ENCODE measurements at regions not wholly inside any gene's neighbourhood (a gene's known extent, or its start where the extent isn't known, plus 50 kb on each side); places are given as distances from the start of the nearest gene placed in this dataset.
"Not testable (repeated sequence)": the region's sequence is repeated elsewhere in the genome, so short reads cannot be mapped to it uniquely, and the experiment has no call there.

GRCh38 chr6:27826612-27826985 is 85.6 kb downstream of the OR2B2 start:
- not testable (repeated sequence) for DNase-seq

DNA sequence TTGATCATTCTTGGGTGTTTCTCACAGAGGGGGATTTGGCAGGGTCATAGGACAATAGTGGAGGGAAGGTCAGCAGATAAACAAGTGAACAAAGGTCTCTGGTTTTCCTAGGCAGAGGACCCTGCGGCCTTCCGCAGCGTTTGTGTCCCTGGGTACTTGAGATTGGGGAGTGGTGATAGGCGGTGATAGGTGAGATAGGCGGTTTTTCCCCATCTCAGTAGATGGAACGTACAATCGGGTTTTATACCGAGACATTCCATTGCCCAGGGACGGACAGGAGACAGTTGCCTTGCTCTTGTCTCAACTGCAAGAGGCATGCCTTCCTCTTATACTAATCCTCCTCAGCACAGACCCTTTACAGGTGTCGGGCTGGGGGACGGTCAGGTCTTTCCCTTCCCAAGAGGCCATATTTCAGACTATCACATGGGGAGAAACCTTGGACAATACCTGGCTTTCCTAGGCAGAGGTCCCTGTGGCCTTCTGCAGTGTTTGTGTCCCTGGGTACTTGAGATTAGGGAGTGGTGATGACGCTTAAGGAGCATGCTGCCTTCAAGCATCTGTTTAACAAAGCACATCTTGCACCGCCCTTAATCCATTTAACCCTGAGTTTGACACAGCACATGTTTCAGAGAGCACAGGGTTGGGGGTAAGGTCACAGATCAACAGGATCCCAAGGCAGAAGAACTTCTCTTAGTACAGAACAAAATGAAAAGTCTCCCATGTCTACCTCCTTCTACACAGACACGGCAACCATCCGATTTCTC is 86.2 kb downstream of the OR2B2 start:
- DNase-seq, result not testable (repeated sequence)

DNA sequence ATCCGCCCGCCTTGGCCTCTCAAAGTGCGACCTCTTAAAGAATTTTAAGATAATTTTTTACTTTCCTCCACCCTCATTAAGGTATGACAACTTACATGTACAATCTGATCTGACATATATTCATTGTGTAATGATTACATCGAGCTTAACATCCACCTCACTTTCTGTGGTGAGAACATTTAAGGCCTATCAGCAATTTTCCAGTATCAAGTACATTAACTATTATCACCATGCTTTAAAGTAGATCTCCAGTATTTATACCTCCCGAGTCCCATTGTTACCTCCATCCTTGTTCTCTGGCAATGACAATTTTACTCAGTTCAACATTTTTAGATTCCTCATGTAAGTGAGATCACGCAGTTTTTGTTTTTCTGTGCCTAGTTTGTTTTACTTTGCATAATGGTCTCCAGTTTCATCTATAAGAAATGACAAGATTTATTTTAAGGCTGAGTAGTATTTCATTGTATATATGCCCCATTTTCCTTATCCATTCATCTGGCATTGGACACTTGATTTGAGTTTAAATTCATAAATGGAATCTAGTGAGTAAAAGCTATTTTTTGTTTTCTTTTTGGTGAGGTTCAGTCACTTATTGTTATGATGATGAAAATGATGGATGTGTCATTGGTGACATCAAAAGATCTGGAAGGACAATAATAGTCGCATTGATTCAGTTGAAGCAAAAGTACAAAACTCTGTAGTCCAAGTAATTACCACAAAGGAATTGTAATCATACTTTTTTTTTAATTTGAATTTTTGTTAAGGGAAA is 87.0 kb downstream of the OR2B2 start:
- no peak for DNase-seq

- DNase-seq, result peak; percentile 76
Measured at GRCh38 chr6:27824211-27825024, 87.8 kb downstream of the OR2B2 start.

- peak; percentile 46 for DNase-seq
Measured at GRCh38 chr6:27823714-27824210, 88.4 kb downstream of the OR2B2 start.

DNA sequence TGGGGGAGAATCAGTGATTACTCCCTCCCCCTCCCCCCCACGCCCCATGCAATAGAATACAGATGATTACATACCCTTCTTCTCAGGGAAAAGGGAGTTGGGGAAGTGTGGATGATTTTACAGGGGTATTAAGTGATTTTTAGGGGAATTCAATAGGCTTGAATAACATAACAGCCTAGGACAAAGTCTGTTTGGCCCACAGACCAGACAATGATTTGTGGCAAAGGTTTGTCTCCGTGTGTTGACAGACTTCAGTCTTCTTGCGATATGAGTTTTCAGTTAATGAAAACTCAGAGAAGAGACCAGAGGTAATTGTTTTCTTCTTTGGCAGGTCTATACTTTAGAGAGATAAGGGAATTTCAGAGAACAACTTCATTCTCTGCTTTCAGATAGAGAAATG is 95.3 kb downstream of the OR2B2 start:
- no peak for DNase-seq

GRCh38 chr6:27814665-27815424 is 97.4 kb downstream of the OR2B2 start:
- peak; percentile 97 for DNase-seq

DNA sequence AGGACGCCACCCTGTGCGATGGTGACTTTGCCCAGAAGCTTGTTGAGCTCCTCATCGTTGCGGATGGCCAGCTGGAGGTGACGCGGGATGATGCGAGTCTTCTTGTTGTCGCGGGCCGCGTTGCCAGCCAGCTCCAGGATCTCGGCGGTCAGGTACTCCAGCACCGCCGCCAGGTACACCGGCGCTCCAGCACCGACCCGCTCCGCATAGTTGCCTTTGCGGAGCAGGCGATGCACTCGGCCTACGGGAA is 97.9 kb downstream of the OR2B2 start:
- DNase-seq, result not testable (repeated sequence)

DNA sequence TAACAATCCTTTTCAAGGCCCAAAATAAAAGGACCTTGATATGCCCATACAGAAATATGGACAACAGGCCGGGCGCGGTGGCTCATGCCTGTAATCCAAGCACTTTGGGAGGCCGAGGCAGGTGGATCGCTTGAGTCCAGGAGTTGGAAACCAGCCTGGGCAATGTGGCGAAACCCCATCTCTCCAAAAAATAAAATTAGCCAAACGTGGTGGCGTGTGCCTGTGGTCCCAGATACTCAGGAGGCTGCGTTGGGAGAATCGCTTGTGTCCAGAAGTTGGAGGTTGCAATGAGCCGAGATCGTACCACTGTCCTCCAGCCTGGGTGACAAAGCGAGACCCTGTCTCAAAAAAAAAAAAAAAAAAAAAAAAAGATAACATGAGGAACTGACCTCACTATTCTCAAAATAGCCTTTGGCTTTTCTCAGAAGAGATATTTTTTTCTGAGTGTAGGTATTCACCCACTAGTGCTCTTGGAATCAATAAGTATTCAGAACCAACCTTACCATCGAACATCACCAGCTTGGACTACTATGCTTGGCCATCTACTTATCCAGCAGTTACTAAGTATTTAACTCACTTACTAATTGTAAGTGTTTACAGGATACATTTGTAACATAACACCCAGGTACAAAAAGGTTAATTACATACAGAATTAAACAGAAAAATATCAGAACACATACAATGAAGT is 99.2 kb downstream of the OR2B2 start:
- no peak for DNase-seq

GRCh38 chr6:27812078-27812804 is 100.0 kb downstream of the OR2B2 start:
- no peak for DNase-seq

GRCh38 chr6:27811451-27811772 is 100.8 kb downstream of the OR2B2 start:
- no peak for DNase-seq

GRCh38 chr6:27810768-27811450 is 101.3 kb downstream of the OR2B2 start:
- no peak for DNase-seq

DNA sequence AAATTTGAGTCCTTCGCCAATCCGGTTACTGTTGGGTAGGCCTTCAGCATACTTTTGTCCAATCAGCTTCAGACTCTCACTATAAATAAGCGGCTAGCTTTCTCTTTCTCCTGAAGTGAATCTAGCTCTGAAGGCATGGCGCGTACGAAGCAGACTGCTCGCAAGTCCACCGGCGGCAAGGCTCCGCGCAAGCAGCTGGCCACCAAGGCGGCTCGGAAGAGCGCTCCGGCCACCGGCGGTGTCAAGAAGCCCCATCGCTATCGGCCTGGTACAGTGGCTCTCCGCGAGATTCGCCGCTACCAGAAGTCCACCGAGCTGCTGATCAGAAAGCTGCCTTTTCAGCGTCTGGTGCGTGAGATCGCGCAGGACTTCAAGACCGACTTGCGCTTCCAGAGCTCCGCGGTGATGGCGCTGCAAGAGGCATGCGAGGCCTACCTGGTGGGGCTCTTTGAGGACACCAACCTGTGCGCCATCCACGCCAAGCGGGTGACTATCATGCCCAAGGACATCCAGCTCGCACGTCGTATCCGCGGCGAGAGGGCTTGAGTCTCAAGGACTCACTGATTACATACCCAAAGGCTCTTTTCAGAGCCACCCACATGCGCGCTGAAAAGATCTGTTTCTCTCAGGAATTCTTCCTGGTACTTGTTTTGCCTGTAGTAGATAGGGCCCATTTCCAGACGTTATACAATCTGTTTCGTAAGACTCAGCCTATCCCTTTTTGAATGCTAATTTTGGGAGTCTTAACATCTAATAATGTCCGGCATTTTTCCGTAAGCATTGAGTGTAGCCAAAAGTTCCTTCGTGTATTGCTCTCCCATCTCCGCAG is 102.0 kb downstream of the OR2B2 start:
- peak; percentile 98 for DNase-seq

- DNase-seq, result no peak
Measured at GRCh38 chr6:27809067-27809938, 102.9 kb downstream of the OR2B2 start.

GRCh38 chr6:27808242-27809066 is 103.7 kb downstream of the OR2B2 start:
- DNase-seq, result not testable (repeated sequence)

DNA sequence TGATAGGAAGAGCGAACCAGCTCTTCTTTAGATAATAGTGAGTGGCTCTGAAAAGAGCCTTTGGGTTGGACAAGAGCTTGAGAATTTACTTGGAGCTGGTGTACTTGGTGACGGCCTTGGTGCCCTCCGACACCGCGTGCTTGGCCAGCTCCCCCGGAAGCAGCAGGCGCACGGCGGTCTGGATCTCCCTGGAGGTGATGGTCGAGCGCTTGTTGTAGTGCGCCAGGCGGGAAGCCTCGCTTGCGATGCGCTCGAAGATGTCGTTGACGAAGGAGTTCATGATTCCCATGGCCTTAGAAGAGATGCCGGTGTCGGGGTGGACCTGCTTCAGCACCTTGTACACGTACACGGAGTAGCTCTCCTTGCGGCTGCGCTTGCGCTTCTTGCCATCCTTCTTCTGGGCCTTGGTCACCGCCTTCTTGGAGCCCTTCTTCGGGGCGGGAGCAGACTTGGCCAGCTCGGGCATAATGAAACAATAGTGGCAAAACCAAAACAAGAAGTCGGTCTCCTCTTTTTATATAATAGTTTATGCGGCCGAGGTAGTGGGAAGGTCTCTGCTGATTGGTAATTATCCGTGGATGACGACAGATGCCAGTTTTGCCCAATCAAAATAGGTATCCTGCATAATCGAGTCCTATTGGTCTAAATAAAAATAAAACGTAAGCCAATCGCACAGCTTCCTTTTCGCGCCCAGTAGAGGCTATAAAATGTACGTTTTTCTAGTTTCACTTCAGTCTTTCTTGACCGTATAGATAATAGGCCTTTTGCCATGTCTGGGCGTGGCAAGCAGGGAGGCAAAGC is 104.6 kb downstream of the OR2B2 start:
- peak; percentile 96 for DNase-seq

- DNase-seq, result peak; percentile 63
Measured at GRCh38 chr6:27806981-27807440, 105.2 kb downstream of the OR2B2 start.

Measured in skin of body (tissue), 1 donor.